Body of pancreas (tissue), 4 donors: ENCODE measurements at regions not wholly inside any gene's neighbourhood (a gene's known extent, or its start where the extent isn't known, plus 50 kb on each side); places are given as distances from the start of the nearest gene placed in this dataset.

Experiments
- CTCF ChIP-seq, 7 experiments: fragments of 450-650 bp in 4 of 7; fragments of 200-600 bp in 3 of 7; sonication (generic) in 3 of 7; IDR thresholded peaks; one replicate each; pipeline ENCODE4 v1.5.1; 2016 to 2019; ENCODE audit warnings: antibody characterized with exemption in 7 of 7
- POLR2A ChIP-seq, 3 donors: fragments of 450-650 bp; IDR thresholded peaks; one replicate each; pipeline ENCODE4 v1.6.1; 2016; ENCODE audit warnings: antibody characterized with exemption in 3 of 3, mild to moderate bottlenecking in 2 of 3

- TF ChIP-seq CTCF (IDR thresholded peaks at IDR 0.05): no peak
- TF ChIP-seq POLR2A (IDR thresholded peaks at IDR 0.05): no peak
These were observed 200.1 kb upstream of the FRMD6 start for GRCh38 chr14:51451561-51451960.
